Gastrocnemius medialis (tissue), 4 donors: ENCODE measurements at regions not wholly inside any gene's neighbourhood (a gene's known extent, or its start where the extent isn't known, plus 50 kb on each side); places are given as distances from the start of the nearest gene placed in this dataset.

Experiments
- CTCF ChIP-seq, 5 experiments: fragments of 450-650 bp in 3 of 5; fragments of 200-600 bp in 2 of 5; sonication (generic) in 2 of 5; IDR thresholded peaks in 4 of 5; conservative IDR thresholded peaks in 1 of 5; 1 replicate in 4 of 5; 2 replicates in 1 of 5; pipeline ENCODE4 v1.5.1; 2016 to 2019; ENCODE audit warnings: antibody characterized with exemption in 5 of 5, mild to moderate bottlenecking in 3 of 5, moderate library complexity in 3 of 5
- POLR2A ChIP-seq, 2 donors: fragments of 450-650 bp; IDR thresholded peaks; one replicate each; pipeline ENCODE4 v1.6.1; 2017; ENCODE audit warnings: antibody characterized with exemption in 2 of 2, mild to moderate bottlenecking in 2 of 2, moderate library complexity in 2 of 2

- TF ChIP-seq CTCF (IDR thresholded peaks at IDR 0.05 in 4 of 5, conservative IDR thresholded peaks at IDR 0.05 in 1 of 5): no peak
- TF ChIP-seq POLR2A (IDR thresholded peaks at IDR 0.05): peak; percentile 77 to 82
Observed at GRCh38 chr20:62535964-62536363, 60.2 kb upstream of the GATA5 start.
